Heart left ventricle (tissue), 13 donors: ENCODE measurements at regions not wholly inside any gene's neighbourhood (a gene's known extent, or its start where the extent isn't known, plus 50 kb on each side); places are given as distances from the start of the nearest gene placed in this dataset.

ENCODE experiments used
- POLR2A ChIP-seq, 2 donors: fragments of 450-650 bp; IDR thresholded peaks; one replicate each; pipeline ENCODE4 v1.6.1; 2017; ENCODE audit warnings: antibody characterized with exemption in 2 of 2, mild to moderate bottlenecking in 2 of 2, moderate library complexity in 2 of 2
- TF ChIP-seq, protein P1 (sequence below), 12 donors: fragments of 200-600 bp; sonication (generic) in 4 of 12; IDR thresholded peaks; one replicate each; pipeline versions ENCODE4 v1.5.0 to v1.8.0; 2018 to 2022; ENCODE audit warnings: antibody characterized with exemption in 12 of 12, mild to moderate bottlenecking in 5 of 12
- donor health status: ischemic (EF 13 %, LVEDD 7.1; RV severe dilation, severe dysfunction).
- donor health status: DM: no; HTN: yes; CAD: no.
- donor health status: DM: no; HTN: no; CAD: no.
- donor health status: ischemic (EF 25% LVEDD 6.9; RV normal size, moderate dysfunction).
- donor health status: ischemic (EF 25% LVEDD 5.7; RV mildly dilated, moderate dysfunction).
- donor health status: ischemic (EF 35%, LVEDD 5.7; RV mildly dilated, moderate dysfunction).
- donor health status: nonischemic (EF 11% LVEDD 7.7; RV severe dilation, severe dysfunction).
- donor health status: DM: yes; HTN: yes; CAD: no.
- donor health status: PGD.
- donor health status: ischemic (EF 29% LVEDD 5.4; RV normal size, mild dysfunction).
- donor health status: nonischemic (EF 23%, LVEDD 6.1; RV moderate dilation, normal function).

DNA sequence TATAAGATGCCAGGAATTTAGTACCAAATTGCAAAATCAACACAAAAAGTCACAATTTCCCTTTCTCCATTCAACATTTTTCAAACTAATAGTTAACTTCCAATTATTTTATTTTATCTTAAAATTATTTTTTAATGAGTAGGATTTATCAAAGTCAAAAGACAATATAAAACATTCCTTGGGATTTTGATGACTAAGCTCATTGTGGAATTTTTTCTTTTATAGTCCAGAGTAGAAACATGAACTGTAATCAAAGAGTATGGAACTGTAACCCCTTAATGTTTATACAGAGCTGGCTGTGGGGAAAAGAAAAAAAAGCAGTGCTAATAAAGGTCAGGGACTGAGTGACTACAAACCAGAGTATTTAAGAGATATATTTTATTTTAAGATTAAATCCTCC lies 368.6 kb upstream of the CPXCR1 start:
- TF ChIP-seq POLR2A (IDR thresholded peaks at IDR 0.05), result no peak
- TF ChIP-seq, protein P1, sequence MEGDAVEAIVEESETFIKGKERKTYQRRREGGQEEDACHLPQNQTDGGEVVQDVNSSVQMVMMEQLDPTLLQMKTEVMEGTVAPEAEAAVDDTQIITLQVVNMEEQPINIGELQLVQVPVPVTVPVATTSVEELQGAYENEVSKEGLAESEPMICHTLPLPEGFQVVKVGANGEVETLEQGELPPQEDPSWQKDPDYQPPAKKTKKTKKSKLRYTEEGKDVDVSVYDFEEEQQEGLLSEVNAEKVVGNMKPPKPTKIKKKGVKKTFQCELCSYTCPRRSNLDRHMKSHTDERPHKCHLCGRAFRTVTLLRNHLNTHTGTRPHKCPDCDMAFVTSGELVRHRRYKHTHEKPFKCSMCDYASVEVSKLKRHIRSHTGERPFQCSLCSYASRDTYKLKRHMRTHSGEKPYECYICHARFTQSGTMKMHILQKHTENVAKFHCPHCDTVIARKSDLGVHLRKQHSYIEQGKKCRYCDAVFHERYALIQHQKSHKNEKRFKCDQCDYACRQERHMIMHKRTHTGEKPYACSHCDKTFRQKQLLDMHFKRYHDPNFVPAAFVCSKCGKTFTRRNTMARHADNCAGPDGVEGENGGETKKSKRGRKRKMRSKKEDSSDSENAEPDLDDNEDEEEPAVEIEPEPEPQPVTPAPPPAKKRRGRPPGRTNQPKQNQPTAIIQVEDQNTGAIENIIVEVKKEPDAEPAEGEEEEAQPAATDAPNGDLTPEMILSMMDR (IDR thresholded peaks at IDR 0.05), result no peak
